HEK293 (cell line): ENCODE measurements at regions not wholly inside any gene's neighbourhood (a gene's known extent, or its start where the extent isn't known, plus 50 kb on each side); places are given as distances from the start of the nearest gene placed in this dataset.

Experiments used
- CTCF ChIA-PET: fragments of 350-600 bp; formaldehyde crosslinking; extraction: SDS; loops from one replicate; lab custom pipeline; 2021; ENCODE audit warnings: antibody characterized with exemption; lab: Yijun Ruan, JAX
- POLR2A ChIA-PET: fragments of 300-600 bp; formaldehyde crosslinking; extraction: SDS; loops from one replicate; lab custom pipeline; 2020; ENCODE audit warnings: antibody characterized with exemption, inconsistent platforms; lab: Yijun Ruan, JAX
- H3K27ac ChIP-seq: fragments of 200-500 bp; sonication (Bioruptor generic); 2 replicates; pipeline ENCODE4 v1.5.1; 2014; ENCODE audit warnings: low read depth, low read length, control low read depth, inconsistent platforms; ENCODE audit errors: extremely low read depth
- H3K36me3 ChIP-seq, 2 experiments: fragments of 200-500 bp in 1 of 2; sonication (Bioruptor generic) in 1 of 2; 1 replicate in 1 of 2; 2 replicates in 1 of 2; pipeline ENCODE4 v1.5.1; 2014 to 2017; ENCODE audit warnings: inconsistent platforms in 2 of 2, low read length in 2 of 2; ENCODE audit not compliant: control insufficient read depth in 2 of 2, insufficient read depth in 1 of 2
- H3K4me1 ChIP-seq: fragments of 200-500 bp; sonication (Bioruptor generic); 2 replicates; pipeline ENCODE4 v1.5.1; 2014; ENCODE audit warnings: mild to moderate bottlenecking, low read length, inconsistent platforms; ENCODE audit not compliant: control insufficient read depth, insufficient read depth
- H3K4me3 ChIP-seq: 2 replicates; pipeline ENCODE4 v1.5.1; 2011; ENCODE audit warnings: low read depth, mild to moderate bottlenecking, control low read depth, low read length, moderate library complexity
- H3K9me3 ChIP-seq: fragments of 200-500 bp; sonication (Bioruptor generic); 2 replicates; pipeline ENCODE4 v1.5.1; 2014; ENCODE audit warnings: low read depth, low read length, inconsistent platforms; ENCODE audit not compliant: control insufficient read depth, insufficient read depth
- GLI4 ChIP-seq: fragments of 450-650 bp; formaldehyde crosslinking; IDR thresholded peaks from 2 replicates; pipeline ENCODE4 v1.5.1; 2016; ENCODE audit warnings: missing biosample characterization, missing genetic modification characterization
- GLIS2 ChIP-seq: fragments of 450-650 bp; formaldehyde crosslinking; IDR thresholded peaks from 2 replicates; pipeline ENCODE4 v1.5.1; 2016; ENCODE audit warnings: missing biosample characterization, missing genetic modification characterization
- HOXC10 ChIP-seq: sonication (generic); formaldehyde crosslinking; IDR thresholded peaks from 2 replicates; pipeline ENCODE4 v1.8.1; 2023; ENCODE audit warnings: mild to moderate bottlenecking, missing genetic modification reagents
- KLF16 ChIP-seq: fragments of 450-650 bp; formaldehyde crosslinking; IDR thresholded peaks from 2 replicates; pipeline ENCODE4 v1.5.1; 2017; ENCODE audit warnings: missing biosample characterization, missing genetic modification characterization
- KLF9 ChIP-seq: fragments of 450-650 bp; formaldehyde crosslinking; IDR thresholded peaks from 2 replicates; pipeline ENCODE4 v1.5.1; 2016; ENCODE audit warnings: missing biosample characterization, missing genetic modification characterization, low read depth
- OSR2 ChIP-seq: fragments of 450-650 bp; formaldehyde crosslinking; IDR thresholded peaks from 2 replicates; pipeline ENCODE4 v1.5.1; 2016; ENCODE audit warnings: missing biosample characterization, missing genetic modification characterization
- PRDM1 ChIP-seq: fragments of 450-650 bp; formaldehyde crosslinking; IDR thresholded peaks from 2 replicates; pipeline ENCODE4; 2016; ENCODE audit warnings: missing biosample characterization, missing genetic modification characterization
- SP2 ChIP-seq: fragments of 450-650 bp; formaldehyde crosslinking; IDR thresholded peaks from 2 replicates; pipeline ENCODE4 v1.5.1; 2016; ENCODE audit warnings: missing biosample characterization, missing genetic modification characterization
- TRIM28 ChIP-seq: IDR thresholded peaks from 2 replicates; pipeline ENCODE4 v1.6.1; 2011; ENCODE audit warnings: low read length, control low read depth, borderline replicate concordance
- TSHZ1 ChIP-seq: fragments of 450-650 bp; formaldehyde crosslinking; IDR thresholded peaks from 2 replicates; pipeline ENCODE4 v1.5.1; 2016; ENCODE audit warnings: missing biosample characterization, missing genetic modification characterization, borderline replicate concordance
- YY2 ChIP-seq: fragments of 450-650 bp; formaldehyde crosslinking; IDR thresholded peaks from 2 replicates; pipeline ENCODE4 v1.5.1; 2016; ENCODE audit warnings: missing biosample characterization, missing genetic modification characterization
- ZFP37 ChIP-seq: fragments of 450-650 bp; formaldehyde crosslinking; IDR thresholded peaks from 2 replicates; pipeline ENCODE4 v1.5.1; 2016; ENCODE audit warnings: missing biosample characterization, missing genetic modification characterization
- ZNF121 ChIP-seq: fragments of 450-650 bp; formaldehyde crosslinking; IDR thresholded peaks from 2 replicates; pipeline ENCODE4 v1.5.1; 2016; ENCODE audit warnings: missing biosample characterization, missing genetic modification characterization
- ZNF19 ChIP-seq: fragments of 450-650 bp; formaldehyde crosslinking; IDR thresholded peaks from 2 replicates; pipeline ENCODE4; 2016; ENCODE audit warnings: missing biosample characterization, missing genetic modification characterization, low read depth
- ZNF274 ChIP-seq, 2 experiments: fragments of 200-500 bp in 1 of 2; fragments of 450-650 bp in 1 of 2; sonication (Bioruptor generic) in 1 of 2; formaldehyde crosslinking in 1 of 2; IDR thresholded peaks; 2 replicates each; pipeline versions ENCODE4 v1.5.1 to v1.6.1; 2014 to 2016; ENCODE audit warnings: borderline replicate concordance in 1 of 2, inconsistent platforms in 1 of 2, low read length in 1 of 2, missing biosample characterization in 1 of 2, missing genetic modification characterization in 1 of 2
- ZNF280C ChIP-seq: fragments of 450-650 bp; formaldehyde crosslinking; IDR thresholded peaks from 2 replicates; pipeline ENCODE4 v1.5.1; 2016; ENCODE audit warnings: missing biosample characterization, missing genetic modification characterization
- ZNF302 ChIP-seq: fragments of 450-650 bp; formaldehyde crosslinking; IDR thresholded peaks from 2 replicates; pipeline ENCODE4 v1.5.1; 2016; ENCODE audit warnings: missing biosample characterization, missing genetic modification characterization, low read depth
- ZNF530 ChIP-seq: fragments of 450-650 bp; formaldehyde crosslinking; IDR thresholded peaks from 2 replicates; pipeline ENCODE4 v1.5.1; 2016; ENCODE audit warnings: low read depth, missing biosample characterization, missing genetic modification characterization
- ZNF560 ChIP-seq: fragments of 450-650 bp; formaldehyde crosslinking; IDR thresholded peaks from 2 replicates; pipeline ENCODE4 v1.5.1; 2017; ENCODE audit warnings: missing biosample characterization, missing genetic modification characterization, borderline replicate concordance
- ZNF561 ChIP-seq: fragments of 450-650 bp; IDR thresholded peaks from 2 replicates; pipeline ENCODE4 v1.5.1; 2018; ENCODE audit warnings: missing biosample characterization, missing genetic modification characterization, borderline replicate concordance
- ZNF621 ChIP-seq: fragments of 450-650 bp; formaldehyde crosslinking; IDR thresholded peaks from 2 replicates; pipeline ENCODE4 v1.5.1; 2017; ENCODE audit warnings: missing biosample characterization, missing genetic modification characterization
- ZNF626 ChIP-seq: fragments of 450-650 bp; sonication (Bioruptor Pico); formaldehyde crosslinking; IDR thresholded peaks from 2 replicates; pipeline ENCODE4 v1.5.1; 2018; ENCODE audit warnings: missing biosample characterization, missing genetic modification characterization, inconsistent platforms
- ZNF654 ChIP-seq: fragments of 450-650 bp; formaldehyde crosslinking; IDR thresholded peaks from 2 replicates; pipeline ENCODE4 v1.5.1; 2016; ENCODE audit warnings: low read depth, missing biosample characterization, missing genetic modification characterization
- ZNF670 ChIP-seq: fragments of 450-650 bp; formaldehyde crosslinking; IDR thresholded peaks from 2 replicates; pipeline ENCODE4 v1.5.1; 2016; ENCODE audit warnings: missing biosample characterization, missing genetic modification characterization, low read depth
- ZNF701 ChIP-seq: fragments of 450-650 bp; formaldehyde crosslinking; IDR thresholded peaks from 2 replicates; pipeline ENCODE4 v1.5.1; 2016; ENCODE audit warnings: missing biosample characterization, missing genetic modification characterization
- ZNF785 ChIP-seq: fragments of 450-650 bp; formaldehyde crosslinking; IDR thresholded peaks from 2 replicates; pipeline ENCODE4 v1.5.1; 2016; ENCODE audit warnings: missing biosample characterization, missing genetic modification characterization
- ZSCAN30 ChIP-seq: fragments of 450-650 bp; IDR thresholded peaks from 2 replicates; pipeline ENCODE4 v1.5.1; 2018; ENCODE audit warnings: missing biosample characterization, mild to moderate bottlenecking, missing genetic modification characterization, moderate library complexity
- TF ChIP-seq, protein P1 (sequence below): fragments of 450-650 bp; formaldehyde crosslinking; IDR thresholded peaks from 2 replicates; pipeline ENCODE4 v1.5.1; 2016; ENCODE audit warnings: missing biosample characterization, missing genetic modification characterization
- TF ChIP-seq, protein P2 (sequence below): fragments of 450-650 bp; formaldehyde crosslinking; IDR thresholded peaks from 2 replicates; pipeline ENCODE4 v1.5.1; 2017; ENCODE audit warnings: missing biosample characterization, missing genetic modification characterization

GRCh38 chr6:97771372-97771771 lies 488.4 kb upstream of the MMS22L start:
- Histone ChIP-seq H3K4me3 (no peak overlapping the region), H3K36me3 (no peaks in the 10 kb centered on the region), H3K9me3 (no peaks in the 10 kb centered on the region), H3K4me1 (no peaks in the 10 kb centered on the region), H3K27ac (no peak overlapping the region)
- POLR2A ChIA-PET, result no interaction called here
- TF ChIP-seq, protein P1, sequence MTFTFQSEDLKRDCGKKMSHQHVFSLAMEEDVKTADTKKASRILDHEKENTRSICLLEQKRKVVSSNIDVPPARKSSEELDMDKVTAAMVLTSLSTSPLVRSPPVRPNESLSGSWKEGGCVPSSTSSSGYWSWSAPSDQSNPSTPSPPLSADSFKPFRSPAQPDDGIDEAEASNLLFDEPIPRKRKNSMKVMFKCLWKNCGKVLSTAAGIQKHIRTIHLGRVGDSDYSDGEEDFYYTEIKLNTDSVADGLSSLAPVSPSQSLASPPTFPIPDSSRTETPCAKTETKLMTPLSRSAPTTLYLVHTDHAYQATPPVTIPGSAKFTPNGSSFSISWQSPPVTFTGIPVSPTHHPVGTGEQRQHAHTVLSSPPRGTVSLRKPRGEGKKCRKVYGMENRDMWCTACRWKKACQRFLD (tag by site-specific recombination), result no peak
- no peak for TF ChIP-seq ZNF121 (tag by site-specific recombination)
- no peak for TF ChIP-seq HOXC10 (CRISPR knock-in tag)
- no peak for TF ChIP-seq TRIM28
- TF ChIP-seq ZNF280C, result no peak
- no peak for TF ChIP-seq ZNF19
- TF ChIP-seq ZNF654 (tag by site-specific recombination), result no peak
- TF ChIP-seq, protein P2, sequence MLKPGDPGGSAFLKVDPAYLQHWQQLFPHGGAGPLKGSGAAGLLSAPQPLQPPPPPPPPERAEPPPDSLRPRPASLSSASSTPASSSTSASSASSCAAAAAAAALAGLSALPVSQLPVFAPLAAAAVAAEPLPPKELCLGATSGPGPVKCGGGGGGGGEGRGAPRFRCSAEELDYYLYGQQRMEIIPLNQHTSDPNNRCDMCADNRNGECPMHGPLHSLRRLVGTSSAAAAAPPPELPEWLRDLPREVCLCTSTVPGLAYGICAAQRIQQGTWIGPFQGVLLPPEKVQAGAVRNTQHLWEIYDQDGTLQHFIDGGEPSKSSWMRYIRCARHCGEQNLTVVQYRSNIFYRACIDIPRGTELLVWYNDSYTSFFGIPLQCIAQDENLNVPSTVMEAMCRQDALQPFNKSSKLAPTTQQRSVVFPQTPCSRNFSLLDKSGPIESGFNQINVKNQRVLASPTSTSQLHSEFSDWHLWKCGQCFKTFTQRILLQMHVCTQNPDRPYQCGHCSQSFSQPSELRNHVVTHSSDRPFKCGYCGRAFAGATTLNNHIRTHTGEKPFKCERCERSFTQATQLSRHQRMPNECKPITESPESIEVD (tag by site-specific recombination), result no peak
- TF ChIP-seq ZNF560 (tag by site-specific recombination), result no peak
- CTCF ChIA-PET, result no interaction called here

DNA sequence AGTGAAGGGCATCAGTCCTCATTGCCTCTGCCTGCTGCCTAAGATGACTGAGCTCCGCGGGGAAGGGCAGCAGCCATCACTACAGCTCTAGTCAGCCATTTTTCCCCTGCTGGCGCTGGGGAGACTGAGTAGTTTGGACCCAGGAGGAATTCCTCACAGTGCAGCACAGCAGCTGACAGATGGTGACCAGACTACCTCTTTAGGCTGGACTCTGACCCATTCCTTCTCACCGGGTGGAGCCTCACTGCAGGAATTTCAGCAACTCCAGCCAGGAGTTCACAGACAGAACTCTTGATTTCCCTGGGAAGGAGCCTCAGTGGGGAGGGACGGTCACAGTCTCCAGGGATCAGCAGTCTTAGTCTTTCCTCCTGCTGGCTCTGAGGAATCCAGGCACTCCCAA lies 492.0 kb upstream of the MMS22L start:
- Histone ChIP-seq H3K36me3 (no peaks in the 10 kb centered on the region), H3K27ac (no peak overlapping the region), H3K9me3 (no peaks in the 10 kb centered on the region), H3K4me3 (no peak overlapping the region), H3K4me1 (no peaks in the 10 kb centered on the region)
- CTCF ChIA-PET, result no interaction called here
- POLR2A ChIA-PET, result no interaction called here
- TF ChIP-seq ZNF785 (tag by site-specific recombination), result no peak
- TF ChIP-seq ZNF561 (tag by site-specific recombination), result no peak
- no peak for TF ChIP-seq ZNF274 (IDR thresholded peaks at IDR 0.05; ENCODE audit: low read length)
- no peak for TF ChIP-seq ZNF274 (tag by site-specific recombination; IDR thresholded peaks at IDR 0.05; ENCODE audit: borderline replicate concordance)
- TF ChIP-seq ZNF302 (tag by site-specific recombination), result no peak
- TF ChIP-seq TSHZ1 (tag by site-specific recombination), result no peak
- TF ChIP-seq OSR2 (tag by site-specific recombination), result no peak
- TF ChIP-seq YY2 (tag by site-specific recombination), result no peak
- no peak for TF ChIP-seq ZNF670 (tag by site-specific recombination)
- no peak for TF ChIP-seq ZSCAN30 (tag by site-specific recombination)
- TF ChIP-seq ZNF621 (tag by site-specific recombination), result no peak
- TF ChIP-seq KLF9 (tag by site-specific recombination), result no peak
- no peak for TF ChIP-seq SP2
- TF ChIP-seq ZNF530 (tag by site-specific recombination), result no peak
- no peak for TF ChIP-seq ZNF626 (tag by site-specific recombination)
- TF ChIP-seq KLF16, result no peak
- TF ChIP-seq GLIS2 (tag by site-specific recombination), result no peak
- no peak for TF ChIP-seq ZNF701 (tag by site-specific recombination)
- TF ChIP-seq ZFP37 (tag by site-specific recombination), result no peak
- no peak for TF ChIP-seq PRDM1 (tag by site-specific recombination)
- TF ChIP-seq GLI4 (tag by site-specific recombination), result no peak
- TF ChIP-seq, all 188 proteins: peak for 0
